H1 (cell line): ENCODE measurements at regions not wholly inside any gene's neighbourhood (a gene's known extent, or its start where the extent isn't known, plus 50 kb on each side); places are given as distances from the start of the nearest gene placed in this dataset.

Experiments
- CBX5 ChIP-seq: fragments of 300-800, 300-1000 bp; sonication (generic); IDR thresholded peaks from 2 replicates; pipeline ENCODE4 v1.7.1; 2016; ENCODE audit warnings: antibody characterized with exemption, low read length, low read depth
- CHD7 ChIP-seq: fragments of 300-600 bp; sonication (generic); IDR thresholded peaks from 2 replicates; pipeline ENCODE4 v1.7.1; 2012; ENCODE audit warnings: low read length, moderate library complexity, mild to moderate bottlenecking, inconsistent platforms; ENCODE audit not compliant: insufficient replicate concordance

- TF ChIP-seq CHD7 (no peak), CBX5 (no peak)
These were observed 170.0 kb upstream of the NDN start (continued) for GRCh38 chr15:23857028-23857641.
